OCI-LY1 (cell line): ENCODE measurements at regions not wholly inside any gene's neighbourhood (a gene's known extent, or its start where the extent isn't known, plus 50 kb on each side); places are given as distances from the start of the nearest gene placed in this dataset.
"Not testable (repeated sequence)": the region's sequence is repeated elsewhere in the genome, so short reads cannot be mapped to it uniquely, and the experiment has no call there.

Experiments
- H2AFZ ChIP-seq: fragments of 200-600 bp; sonication (generic), shearing (Covaris generic); 2 replicates; pipeline ENCODE4 v1.6.0; 2014; ENCODE audit warnings: antibody characterized with exemption, mild to moderate bottlenecking, low read length
- H3F3A ChIP-seq: fragments of 200-600 bp; sonication (generic), shearing (Covaris generic); 2 replicates; pipeline ENCODE4 v1.6.0; 2014; ENCODE audit warnings: mild to moderate bottlenecking, antibody characterized with exemption, low read length, moderate library complexity; ENCODE audit not compliant: insufficient read depth
- H3K27ac ChIP-seq: fragments of 200-600 bp; sonication (generic); 2 replicates; pipeline ENCODE4 v1.5.1; 2014; ENCODE audit warnings: low read length, mixed run types, mild to moderate bottlenecking, low read depth; ENCODE audit not compliant: poor library complexity, severe bottlenecking
- H3K27me3 ChIP-seq: fragments of 200-600 bp; sonication (generic); 2 replicates; pipeline ENCODE4 v1.6.0; 2014; ENCODE audit warnings: antibody characterized with exemption, mild to moderate bottlenecking, low read length, moderate library complexity; ENCODE audit not compliant: insufficient read depth
- H3K36me3 ChIP-seq: fragments of 200-600 bp; sonication (generic); 2 replicates; pipeline ENCODE4 v1.6.1; 2014; ENCODE audit warnings: mild to moderate bottlenecking, antibody characterized with exemption, low read length, moderate library complexity, mixed read lengths; ENCODE audit not compliant: insufficient read depth
- H3K4me1 ChIP-seq: fragments of 200-600 bp; sonication (generic); 2 replicates; pipeline ENCODE4 v1.5.1; 2014; ENCODE audit warnings: mild to moderate bottlenecking, low read length, moderate library complexity; ENCODE audit not compliant: insufficient read depth, severe bottlenecking
- H3K4me2 ChIP-seq: fragments of 200-600 bp; sonication (generic), shearing (Covaris generic); 2 replicates; pipeline ENCODE4 v1.6.1; 2014; ENCODE audit warnings: low read length
- H3K4me3 ChIP-seq: fragments of 200-600 bp; sonication (generic); 2 replicates; pipeline ENCODE4 v1.5.1; 2014; ENCODE audit warnings: low read length, low read depth, mild to moderate bottlenecking, mixed read lengths; ENCODE audit not compliant: poor library complexity, severe bottlenecking
- H3K79me2 ChIP-seq: fragments of 200-600 bp; shearing (Covaris generic); 2 replicates; pipeline ENCODE4 v1.6.1; 2016; ENCODE audit warnings: mixed run types, low read length, mixed read lengths; ENCODE audit not compliant: insufficient read depth
- H3K9ac ChIP-seq: fragments of 200-600 bp; sonication (generic), shearing (Covaris generic); 2 replicates; pipeline ENCODE4 v1.6.1; 2014; ENCODE audit warnings: mild to moderate bottlenecking, low read length, mixed read lengths
- H3K9me2 ChIP-seq: fragments of 200-600 bp; sonication (generic), shearing (Covaris generic); 2 replicates; pipeline ENCODE4 v1.6.1; 2014; ENCODE audit warnings: low read depth, mild to moderate bottlenecking, low read length, mixed read lengths
- H3K9me3 ChIP-seq: fragments of 200-600 bp; shearing (Covaris generic); 2 replicates; pipeline ENCODE4 v1.6.1; 2014; ENCODE audit warnings: low read length, mixed read lengths
- H4K20me1 ChIP-seq: fragments of 200-600 bp; sonication (generic), shearing (Covaris generic); 2 replicates; pipeline ENCODE4 v1.6.0; 2016; ENCODE audit warnings: mild to moderate bottlenecking, low read length; ENCODE audit not compliant: insufficient read depth
- EZH2 ChIP-seq: fragments of 200-600 bp; sonication (generic), shearing (Covaris generic); IDR thresholded peaks from 2 replicates; pipeline ENCODE4 v1.8.0; 2017; ENCODE audit warnings: borderline replicate concordance, mixed run types, mild to moderate bottlenecking, antibody characterized with exemption, low read length, moderate library complexity, mixed read lengths
- TF ChIP-seq, protein P1 (sequence below): fragments of 200-600 bp; sonication (generic), shearing (Covaris generic); IDR thresholded peaks from 2 replicates; pipeline ENCODE4 v1.5.1; 2017; ENCODE audit warnings: mild to moderate bottlenecking, antibody characterized with exemption, low read length, moderate library complexity, mixed read lengths

DNA sequence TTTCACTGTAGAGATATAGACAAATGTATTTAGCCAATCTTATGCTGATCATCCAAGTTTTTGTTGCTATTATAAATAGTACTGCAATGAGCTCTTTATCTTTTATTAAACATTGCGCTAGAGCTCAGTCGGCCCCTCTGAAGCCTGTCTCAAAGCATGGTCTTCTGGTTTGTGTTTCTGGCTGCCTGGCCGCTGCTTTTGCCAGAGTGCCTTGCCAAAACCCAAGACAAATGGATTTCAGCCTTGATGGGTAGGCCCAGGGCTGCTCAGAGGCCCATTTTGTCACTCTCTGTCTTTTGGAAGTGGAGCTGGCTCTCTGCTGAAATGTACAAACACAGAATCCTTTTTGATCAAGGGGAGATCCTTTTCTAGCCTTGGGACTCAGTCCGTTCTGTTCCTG, 102.9 kb upstream of the KCNG1 start:
- no peaks in the 10 kb centered on the region for H3K4me1 ChIP-seq
- no peaks in the 10 kb centered on the region for H3K9me2 ChIP-seq
- H3K9ac ChIP-seq, result no peak overlapping the region
- H3K79me2 ChIP-seq, result no peaks in the 10 kb centered on the region
- no peak overlapping the region for H3K4me3 ChIP-seq
- H3K36me3 ChIP-seq, result no peaks in the 10 kb centered on the region
- 0 out of 2 replicates have a peak, but pooled peaks cover 4% of the 10 kb centered on the region for H3K27me3 ChIP-seq
- no peak overlapping the region for H3K4me2 ChIP-seq
- H4K20me1 ChIP-seq, result no peaks in the 10 kb centered on the region
- no peak overlapping the region for H3K27ac ChIP-seq
- no peak overlapping the region for H2AFZ ChIP-seq
- no peaks in the 10 kb centered on the region for H3K9me3 ChIP-seq
- TF ChIP-seq, protein P1, sequence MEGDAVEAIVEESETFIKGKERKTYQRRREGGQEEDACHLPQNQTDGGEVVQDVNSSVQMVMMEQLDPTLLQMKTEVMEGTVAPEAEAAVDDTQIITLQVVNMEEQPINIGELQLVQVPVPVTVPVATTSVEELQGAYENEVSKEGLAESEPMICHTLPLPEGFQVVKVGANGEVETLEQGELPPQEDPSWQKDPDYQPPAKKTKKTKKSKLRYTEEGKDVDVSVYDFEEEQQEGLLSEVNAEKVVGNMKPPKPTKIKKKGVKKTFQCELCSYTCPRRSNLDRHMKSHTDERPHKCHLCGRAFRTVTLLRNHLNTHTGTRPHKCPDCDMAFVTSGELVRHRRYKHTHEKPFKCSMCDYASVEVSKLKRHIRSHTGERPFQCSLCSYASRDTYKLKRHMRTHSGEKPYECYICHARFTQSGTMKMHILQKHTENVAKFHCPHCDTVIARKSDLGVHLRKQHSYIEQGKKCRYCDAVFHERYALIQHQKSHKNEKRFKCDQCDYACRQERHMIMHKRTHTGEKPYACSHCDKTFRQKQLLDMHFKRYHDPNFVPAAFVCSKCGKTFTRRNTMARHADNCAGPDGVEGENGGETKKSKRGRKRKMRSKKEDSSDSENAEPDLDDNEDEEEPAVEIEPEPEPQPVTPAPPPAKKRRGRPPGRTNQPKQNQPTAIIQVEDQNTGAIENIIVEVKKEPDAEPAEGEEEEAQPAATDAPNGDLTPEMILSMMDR, result no peak
- TF ChIP-seq EZH2, result no peak
- H3F3A ChIP-seq, result no peaks in the 10 kb centered on the region

DNA sequence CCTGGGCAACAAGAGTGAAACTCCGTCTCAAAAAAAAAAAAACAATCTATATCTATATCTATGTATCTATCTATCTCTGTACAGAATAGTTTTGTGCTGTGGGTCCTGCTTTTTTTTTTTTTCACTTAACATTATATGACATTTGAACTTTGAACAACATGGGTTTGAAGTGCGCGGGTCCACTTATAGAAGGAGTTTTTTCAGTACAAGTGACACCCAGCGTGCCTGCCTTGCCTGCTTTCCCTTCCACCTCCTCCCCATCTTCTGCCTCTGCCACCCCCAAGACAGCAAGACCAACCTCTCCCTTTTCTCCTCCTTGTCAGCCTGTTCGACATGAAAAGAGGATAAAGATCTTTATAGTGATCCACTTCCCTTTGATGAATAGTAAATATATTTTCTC, 102.2 kb upstream of the KCNG1 start:
- no peak overlapping the region for H3K27ac ChIP-seq
- H3K36me3 ChIP-seq, result no peaks in the 10 kb centered on the region
- H3K9me3 ChIP-seq, result no peaks in the 10 kb centered on the region
- H3K9ac ChIP-seq, result no peak overlapping the region
- H3K4me3 ChIP-seq, result no peak overlapping the region
- 0 out of 2 replicates have a peak, but pooled peaks cover 4% of the 10 kb centered on the region for H3K27me3 ChIP-seq
- no peaks in the 10 kb centered on the region for H4K20me1 ChIP-seq
- no peaks in the 10 kb centered on the region for H3K79me2 ChIP-seq
- no peaks in the 10 kb centered on the region for H3K4me1 ChIP-seq
- H3K4me2 ChIP-seq, result no peak overlapping the region
- no peaks in the 10 kb centered on the region for H3F3A ChIP-seq
- no peak for TF ChIP-seq EZH2
- TF ChIP-seq, protein P1, result no peak
- H3K9me2 ChIP-seq, result no peaks in the 10 kb centered on the region
- H2AFZ ChIP-seq, result no peak overlapping the region

DNA sequence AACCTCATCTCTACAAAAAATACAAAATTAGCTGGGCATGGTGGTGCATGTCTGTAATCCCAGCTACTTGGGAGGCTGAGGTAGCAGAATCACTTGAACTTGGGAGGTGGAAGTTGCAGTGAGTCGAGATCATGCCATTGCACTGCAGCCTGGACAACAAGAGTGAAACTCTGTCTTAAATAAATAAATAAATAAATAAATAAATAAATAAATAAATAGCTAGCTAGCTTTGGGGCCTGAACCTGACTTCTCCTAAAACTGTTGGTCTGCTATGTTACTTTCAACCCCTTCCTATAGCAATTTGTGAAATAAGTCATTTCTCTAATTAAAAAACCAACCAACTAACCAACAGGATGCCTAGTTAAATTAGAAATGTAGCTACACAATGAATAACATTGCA, 101.0 kb upstream of the KCNG1 start:
- not testable (repeated sequence) for H3K4me2 ChIP-seq, H3K9ac ChIP-seq, H3K9me2 ChIP-seq, H3K27me3 ChIP-seq, H3K9me3 ChIP-seq, H3K4me1 ChIP-seq, H3K79me2 ChIP-seq, H3K4me3 ChIP-seq, H3F3A ChIP-seq, H4K20me1 ChIP-seq, H3K36me3 ChIP-seq, H3K27ac ChIP-seq, H2AFZ ChIP-seq

DNA sequence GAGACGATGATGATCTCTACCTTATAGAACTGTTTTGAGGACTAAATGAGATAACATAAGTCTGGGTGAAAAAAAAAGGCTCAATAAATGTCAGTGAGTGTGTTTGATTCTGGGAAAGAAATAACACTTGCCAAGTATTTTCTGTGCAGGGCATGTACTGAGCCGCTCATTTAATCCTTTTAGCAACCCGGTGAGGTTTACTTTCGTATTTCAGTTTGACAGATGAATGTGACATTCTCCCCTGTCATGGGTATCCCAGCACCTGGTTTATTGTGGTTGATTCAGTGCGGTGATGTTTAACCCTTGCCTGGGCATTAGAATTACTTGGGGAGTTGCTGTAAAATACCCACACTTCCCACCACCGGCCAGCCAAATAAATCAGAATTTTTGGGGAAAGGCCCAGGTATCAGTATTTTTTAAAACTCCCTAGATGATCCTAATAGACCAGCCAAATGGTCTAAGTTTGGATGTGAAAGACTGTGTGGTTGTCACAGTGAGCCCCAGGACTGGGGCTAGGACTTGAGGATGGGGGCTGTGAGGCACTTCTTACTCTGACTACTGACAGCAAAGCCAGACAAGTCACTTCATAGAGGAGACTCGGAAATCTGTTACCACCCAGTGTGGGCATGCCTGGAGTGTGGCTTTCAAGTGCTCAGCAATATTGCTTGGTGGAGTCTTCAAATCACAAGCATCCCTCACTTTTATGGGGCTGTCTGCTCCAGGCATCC, 100.2 kb upstream of the KCNG1 start:
- no peak overlapping the region for H3K9ac ChIP-seq
- H4K20me1 ChIP-seq, result no peaks in the 10 kb centered on the region
- no peaks in the 10 kb centered on the region for H3K9me2 ChIP-seq
- H3K9me3 ChIP-seq, result no peaks in the 10 kb centered on the region
- TF ChIP-seq, protein P1, result no peak
- no peak for TF ChIP-seq EZH2
- H3K4me3 ChIP-seq, result no peak overlapping the region
- no peak overlapping the region for H3K4me2 ChIP-seq
- no peak overlapping the region for H3K27ac ChIP-seq
- H3K27me3 ChIP-seq, result peaks cover 4% of the 10 kb centered on the region; the same call in 1 of the 2 replicates
- H2AFZ ChIP-seq, result no peak overlapping the region
- no peaks in the 10 kb centered on the region for H3K79me2 ChIP-seq
- H3F3A ChIP-seq, result no peaks in the 10 kb centered on the region
- no peaks in the 10 kb centered on the region for H3K36me3 ChIP-seq
- no peaks in the 10 kb centered on the region for H3K4me1 ChIP-seq
